ENCODE measurements at regions not wholly inside any gene's neighbourhood (a gene's known extent, or its start where the extent isn't known, plus 50 kb on each side); places are given as distances from the start of the nearest gene placed in this dataset.

GRCh38 chr2:58730764-58731487 is 489.8 kb upstream of the FANCL start:
- H3K27ac Mint-ChIP-seq = no peak overlapping the region
- H3K36me3 Mint-ChIP-seq = no peaks in the 10 kb centered on the region
- peaks cover 12% of the 10 kb centered on the region for H3K4me1 Mint-ChIP-seq
- DNase-seq (ENCODE audit: low spot score in 2 of 2, unreplicated experiment in 2 of 2) = no peak
- H3K4me3 Mint-ChIP-seq = no peak overlapping the region
- no peaks in the 10 kb centered on the region for H3K9me3 Mint-ChIP-seq
- no peak for TF ChIP-seq CTCF (IDR thresholded peaks at IDR 0.05; ENCODE audit: unreplicated experiment)
- H3K27me3 Mint-ChIP-seq (ENCODE audit: low read depth) = no peaks in the 10 kb centered on the region

- Mint-ChIP-seq H3K27ac (no peak overlapping the region), H3K4me1 (peaks cover 12% of the 10 kb centered on the region), H3K9me3 (no peaks in the 10 kb centered on the region), H3K36me3 (no peaks in the 10 kb centered on the region), H3K27me3 (ENCODE audit: low read depth) (no peaks in the 10 kb centered on the region), H3K4me3 (no peak overlapping the region)
- no peak for DNase-seq (ENCODE audit: low spot score in 2 of 2, unreplicated experiment in 2 of 2)
- no peak for TF ChIP-seq CTCF (IDR thresholded peaks at IDR 0.05; ENCODE audit: unreplicated experiment)
Observed at GRCh38 chr2:58727981-58728656, 487.0 kb upstream of the FANCL start.

- Mint-ChIP-seq H3K27me3 (ENCODE audit: low read depth) (no peaks in the 10 kb centered on the region), H3K4me1 (no peaks in the 10 kb centered on the region), H3K36me3 (no peaks in the 10 kb centered on the region), H3K27ac (no peak overlapping the region), H3K9me3 (no peaks in the 10 kb centered on the region), H3K4me3 (no peak overlapping the region)
- no peak for DNase-seq (ENCODE audit: low spot score in 2 of 2, unreplicated experiment in 2 of 2)
- no peak for TF ChIP-seq CTCF (IDR thresholded peaks at IDR 0.05; ENCODE audit: unreplicated experiment)
Observed at GRCh38 chr2:58721912-58722591, 480.9 kb upstream of the FANCL start.

GRCh38 chr2:58720770-58721697 is 479.9 kb upstream of the FANCL start:
- DNase-seq (ENCODE audit: low spot score in 2 of 2, unreplicated experiment in 2 of 2) = no peak
- Mint-ChIP-seq H3K4me3 (no peak overlapping the region), H3K4me1 (no peaks in the 10 kb centered on the region), H3K9me3 (no peaks in the 10 kb centered on the region), H3K36me3 (no peaks in the 10 kb centered on the region), H3K27ac (no peak overlapping the region), H3K27me3 (ENCODE audit: low read depth) (no peaks in the 10 kb centered on the region)
- TF ChIP-seq CTCF (IDR thresholded peaks at IDR 0.05; ENCODE audit: unreplicated experiment) = no peak

- Mint-ChIP-seq H3K9me3 (no peaks in the 10 kb centered on the region), H3K27me3 (ENCODE audit: low read depth) (no peaks in the 10 kb centered on the region), H3K36me3 (no peaks in the 10 kb centered on the region), H3K27ac (no peak overlapping the region), H3K4me3 (no peak overlapping the region), H3K4me1 (no peaks in the 10 kb centered on the region)
- DNase-seq (ENCODE audit: low spot score in 2 of 2, unreplicated experiment in 2 of 2) = no peak
- TF ChIP-seq CTCF (IDR thresholded peaks at IDR 0.05; ENCODE audit: unreplicated experiment) = no peak
Observed at GRCh38 chr2:58720033-58720769, 479.1 kb upstream of the FANCL start.

All from mesothelial cell of epicardium (in vitro differentiated cells).